ENCODE measurements at regions not wholly inside any gene's neighbourhood (a gene's known extent, or its start where the extent isn't known, plus 50 kb on each side); places are given as distances from the start of the nearest gene placed in this dataset.

DNA sequence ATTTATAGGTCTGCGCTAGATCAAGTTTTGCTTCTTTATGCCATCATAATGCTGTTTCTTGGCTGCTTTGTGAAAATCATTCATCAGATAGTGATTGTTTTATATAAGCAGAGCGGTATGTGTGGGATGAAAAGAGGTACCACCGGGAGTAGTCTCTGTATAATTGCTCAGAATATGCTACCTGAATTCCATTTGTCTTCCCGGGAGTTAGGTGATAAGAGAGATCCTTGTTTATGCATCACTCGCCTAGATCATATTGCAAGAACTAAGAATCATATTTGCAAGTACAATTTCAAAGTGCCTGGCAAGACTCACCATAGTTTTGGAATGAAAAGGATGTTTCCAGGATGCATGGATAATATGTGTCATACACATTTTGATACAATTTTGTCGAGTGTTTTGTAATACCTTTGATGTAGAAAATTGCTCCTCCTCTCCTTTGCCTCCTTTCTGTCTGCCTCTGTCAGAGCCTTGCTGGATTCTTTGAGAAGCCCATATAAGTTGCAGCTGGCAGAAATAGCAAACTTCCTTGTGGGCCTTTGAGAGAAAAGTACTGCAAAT, 1306.0 kb upstream of the SLC10A2 start:
- TF ChIP-seq, protein P1, sequence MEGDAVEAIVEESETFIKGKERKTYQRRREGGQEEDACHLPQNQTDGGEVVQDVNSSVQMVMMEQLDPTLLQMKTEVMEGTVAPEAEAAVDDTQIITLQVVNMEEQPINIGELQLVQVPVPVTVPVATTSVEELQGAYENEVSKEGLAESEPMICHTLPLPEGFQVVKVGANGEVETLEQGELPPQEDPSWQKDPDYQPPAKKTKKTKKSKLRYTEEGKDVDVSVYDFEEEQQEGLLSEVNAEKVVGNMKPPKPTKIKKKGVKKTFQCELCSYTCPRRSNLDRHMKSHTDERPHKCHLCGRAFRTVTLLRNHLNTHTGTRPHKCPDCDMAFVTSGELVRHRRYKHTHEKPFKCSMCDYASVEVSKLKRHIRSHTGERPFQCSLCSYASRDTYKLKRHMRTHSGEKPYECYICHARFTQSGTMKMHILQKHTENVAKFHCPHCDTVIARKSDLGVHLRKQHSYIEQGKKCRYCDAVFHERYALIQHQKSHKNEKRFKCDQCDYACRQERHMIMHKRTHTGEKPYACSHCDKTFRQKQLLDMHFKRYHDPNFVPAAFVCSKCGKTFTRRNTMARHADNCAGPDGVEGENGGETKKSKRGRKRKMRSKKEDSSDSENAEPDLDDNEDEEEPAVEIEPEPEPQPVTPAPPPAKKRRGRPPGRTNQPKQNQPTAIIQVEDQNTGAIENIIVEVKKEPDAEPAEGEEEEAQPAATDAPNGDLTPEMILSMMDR (tag by site-specific recombination; IDR thresholded peaks at IDR 0.05): no peak
- TF ChIP-seq, protein P2, sequence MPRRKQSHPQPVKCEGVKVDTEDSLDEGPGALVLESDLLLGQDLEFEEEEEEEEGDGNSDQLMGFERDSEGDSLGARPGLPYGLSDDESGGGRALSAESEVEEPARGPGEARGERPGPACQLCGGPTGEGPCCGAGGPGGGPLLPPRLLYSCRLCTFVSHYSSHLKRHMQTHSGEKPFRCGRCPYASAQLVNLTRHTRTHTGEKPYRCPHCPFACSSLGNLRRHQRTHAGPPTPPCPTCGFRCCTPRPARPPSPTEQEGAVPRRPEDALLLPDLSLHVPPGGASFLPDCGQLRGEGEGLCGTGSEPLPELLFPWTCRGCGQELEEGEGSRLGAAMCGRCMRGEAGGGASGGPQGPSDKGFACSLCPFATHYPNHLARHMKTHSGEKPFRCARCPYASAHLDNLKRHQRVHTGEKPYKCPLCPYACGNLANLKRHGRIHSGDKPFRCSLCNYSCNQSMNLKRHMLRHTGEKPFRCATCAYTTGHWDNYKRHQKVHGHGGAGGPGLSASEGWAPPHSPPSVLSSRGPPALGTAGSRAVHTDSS (tag by site-specific recombination; IDR thresholded peaks at IDR 0.05): no peak
- TF ChIP-seq ZNF133 (tag by site-specific recombination; IDR thresholded peaks at IDR 0.05) (no peak), ZNF830 (tag by site-specific recombination; IDR thresholded peaks at IDR 0.05; ENCODE audit: low read depth) (no peak), ZNF175 (tag by site-specific recombination; IDR thresholded peaks at IDR 0.05) (no peak), ZNF121 (tag by site-specific recombination; IDR thresholded peaks at IDR 0.05) (no peak), ZNF350 (tag by site-specific recombination; IDR thresholded peaks at IDR 0.05) (no peak), SETDB1 (IDR thresholded peaks at IDR 0.05; ENCODE audit: insufficient read length, low read length) (no peak), ZNF792 (tag by site-specific recombination; IDR thresholded peaks at IDR 0.05) (no peak), YY2 (tag by site-specific recombination; IDR thresholded peaks at IDR 0.05) (no peak), BCL11B (tag by site-specific recombination; IDR thresholded peaks at IDR 0.05; ENCODE audit: low read depth) (no peak), ZNF404 (tag by site-specific recombination; IDR thresholded peaks at IDR 0.05) (no peak)
- TF ChIP-seq, protein P3, sequence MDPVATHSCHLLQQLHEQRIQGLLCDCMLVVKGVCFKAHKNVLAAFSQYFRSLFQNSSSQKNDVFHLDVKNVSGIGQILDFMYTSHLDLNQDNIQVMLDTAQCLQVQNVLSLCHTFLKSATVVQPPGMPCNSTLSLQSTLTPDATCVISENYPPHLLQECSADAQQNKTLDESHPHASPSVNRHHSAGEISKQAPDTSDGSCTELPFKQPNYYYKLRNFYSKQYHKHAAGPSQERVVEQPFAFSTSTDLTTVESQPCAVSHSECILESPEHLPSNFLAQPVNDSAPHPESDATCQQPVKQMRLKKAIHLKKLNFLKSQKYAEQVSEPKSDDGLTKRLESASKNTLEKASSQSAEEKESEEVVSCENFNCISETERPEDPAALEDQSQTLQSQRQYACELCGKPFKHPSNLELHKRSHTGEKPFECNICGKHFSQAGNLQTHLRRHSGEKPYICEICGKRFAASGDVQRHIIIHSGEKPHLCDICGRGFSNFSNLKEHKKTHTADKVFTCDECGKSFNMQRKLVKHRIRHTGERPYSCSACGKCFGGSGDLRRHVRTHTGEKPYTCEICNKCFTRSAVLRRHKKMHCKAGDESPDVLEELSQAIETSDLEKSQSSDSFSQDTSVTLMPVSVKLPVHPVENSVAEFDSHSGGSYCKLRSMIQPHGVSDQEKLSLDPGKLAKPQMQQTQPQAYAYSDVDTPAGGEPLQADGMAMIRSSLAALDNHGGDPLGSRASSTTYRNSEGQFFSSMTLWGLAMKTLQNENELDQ (tag by site-specific recombination; IDR thresholded peaks at IDR 0.05; ENCODE audit: low read depth): no peak
- TF ChIP-seq, protein P4, sequence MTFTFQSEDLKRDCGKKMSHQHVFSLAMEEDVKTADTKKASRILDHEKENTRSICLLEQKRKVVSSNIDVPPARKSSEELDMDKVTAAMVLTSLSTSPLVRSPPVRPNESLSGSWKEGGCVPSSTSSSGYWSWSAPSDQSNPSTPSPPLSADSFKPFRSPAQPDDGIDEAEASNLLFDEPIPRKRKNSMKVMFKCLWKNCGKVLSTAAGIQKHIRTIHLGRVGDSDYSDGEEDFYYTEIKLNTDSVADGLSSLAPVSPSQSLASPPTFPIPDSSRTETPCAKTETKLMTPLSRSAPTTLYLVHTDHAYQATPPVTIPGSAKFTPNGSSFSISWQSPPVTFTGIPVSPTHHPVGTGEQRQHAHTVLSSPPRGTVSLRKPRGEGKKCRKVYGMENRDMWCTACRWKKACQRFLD (tag by site-specific recombination; IDR thresholded peaks at IDR 0.05): no peak
